HEK293 (cell line): ENCODE measurements at regions not wholly inside any gene's neighbourhood (a gene's known extent, or its start where the extent isn't known, plus 50 kb on each side); places are given as distances from the start of the nearest gene placed in this dataset.

Source experiments
- CTCF ChIA-PET: fragments of 350-600 bp; formaldehyde crosslinking; extraction: SDS; loops from one replicate; lab custom pipeline; 2021; ENCODE audit warnings: antibody characterized with exemption; lab: Yijun Ruan, JAX
- POLR2A ChIA-PET: fragments of 300-600 bp; formaldehyde crosslinking; extraction: SDS; loops from one replicate; lab custom pipeline; 2020; ENCODE audit warnings: antibody characterized with exemption, inconsistent platforms; lab: Yijun Ruan, JAX
- H3K27ac ChIP-seq: fragments of 200-500 bp; sonication (Bioruptor generic); 2 replicates; pipeline ENCODE4 v1.5.1; 2014; ENCODE audit warnings: low read depth, low read length, control low read depth, inconsistent platforms; ENCODE audit errors: extremely low read depth
- H3K36me3 ChIP-seq, 2 experiments: fragments of 200-500 bp in 1 of 2; sonication (Bioruptor generic) in 1 of 2; 1 replicate in 1 of 2; 2 replicates in 1 of 2; pipeline ENCODE4 v1.5.1; 2014 to 2017; ENCODE audit warnings: inconsistent platforms in 2 of 2, low read length in 2 of 2; ENCODE audit not compliant: control insufficient read depth in 2 of 2, insufficient read depth in 1 of 2
- H3K4me1 ChIP-seq: fragments of 200-500 bp; sonication (Bioruptor generic); 2 replicates; pipeline ENCODE4 v1.5.1; 2014; ENCODE audit warnings: mild to moderate bottlenecking, low read length, inconsistent platforms; ENCODE audit not compliant: control insufficient read depth, insufficient read depth
- H3K4me3 ChIP-seq: 2 replicates; pipeline ENCODE4 v1.5.1; 2011; ENCODE audit warnings: low read depth, mild to moderate bottlenecking, control low read depth, low read length, moderate library complexity
- H3K9me3 ChIP-seq: fragments of 200-500 bp; sonication (Bioruptor generic); 2 replicates; pipeline ENCODE4 v1.5.1; 2014; ENCODE audit warnings: low read depth, low read length, inconsistent platforms; ENCODE audit not compliant: control insufficient read depth, insufficient read depth
- CTCF ChIP-seq: fragments of 450-650 bp; formaldehyde crosslinking; IDR thresholded peaks from 2 replicates; pipeline ENCODE4 v1.5.1; 2016; ENCODE audit warnings: missing biosample characterization, missing genetic modification characterization
- GLI2 ChIP-seq: fragments of 450-650 bp; formaldehyde crosslinking; IDR thresholded peaks from 2 replicates; pipeline ENCODE4; 2017; ENCODE audit warnings: missing biosample characterization, missing genetic modification characterization, low read depth, borderline replicate concordance
- GLIS1 ChIP-seq: fragments of 450-650 bp; formaldehyde crosslinking; IDR thresholded peaks from 2 replicates; pipeline ENCODE4 v1.5.1; 2016; ENCODE audit warnings: missing biosample characterization, missing genetic modification characterization
- HIC1 ChIP-seq: fragments of 450-650 bp; formaldehyde crosslinking; IDR thresholded peaks from 2 replicates; pipeline ENCODE4 v1.5.1; 2016; ENCODE audit warnings: missing biosample characterization, missing genetic modification characterization
- HOXC10 ChIP-seq: sonication (generic); formaldehyde crosslinking; IDR thresholded peaks from 2 replicates; pipeline ENCODE4 v1.8.1; 2023; ENCODE audit warnings: mild to moderate bottlenecking, missing genetic modification reagents
- OSR2 ChIP-seq: fragments of 450-650 bp; formaldehyde crosslinking; IDR thresholded peaks from 2 replicates; pipeline ENCODE4 v1.5.1; 2016; ENCODE audit warnings: missing biosample characterization, missing genetic modification characterization
- OVOL3 ChIP-seq: fragments of 450-650 bp; formaldehyde crosslinking; IDR thresholded peaks from 2 replicates; pipeline ENCODE4 v1.5.1; 2016; ENCODE audit warnings: missing biosample characterization, missing genetic modification characterization
- PATZ1 ChIP-seq: fragments of 450-650 bp; formaldehyde crosslinking; IDR thresholded peaks from 2 replicates; pipeline ENCODE4 v1.5.1; 2016; ENCODE audit warnings: missing biosample characterization, missing genetic modification characterization
- RBAK ChIP-seq: fragments of 450-650 bp; formaldehyde crosslinking; IDR thresholded peaks from 2 replicates; pipeline ENCODE4 v1.5.1; 2016; ENCODE audit warnings: missing biosample characterization, missing genetic modification characterization
- YY1 ChIP-seq: fragments of 450-650 bp; formaldehyde crosslinking; IDR thresholded peaks from 2 replicates; pipeline ENCODE4 v1.5.1; 2018; ENCODE audit warnings: missing biosample characterization, missing genetic modification characterization
- ZBTB17 ChIP-seq: fragments of 450-650 bp; formaldehyde crosslinking; IDR thresholded peaks from 2 replicates; pipeline ENCODE4 v1.5.1; 2016; ENCODE audit warnings: missing biosample characterization, missing genetic modification characterization
- ZNF138 ChIP-seq: fragments of 450-650 bp; formaldehyde crosslinking; IDR thresholded peaks from 2 replicates; pipeline ENCODE4 v1.5.1; 2016; ENCODE audit warnings: missing biosample characterization, missing genetic modification characterization, borderline replicate concordance
- ZNF202 ChIP-seq: fragments of 450-650 bp; formaldehyde crosslinking; IDR thresholded peaks from 2 replicates; pipeline ENCODE4 v1.5.1; 2016; ENCODE audit warnings: missing biosample characterization, missing genetic modification characterization, borderline replicate concordance
- ZNF398 ChIP-seq: fragments of 450-650 bp; formaldehyde crosslinking; IDR thresholded peaks from 2 replicates; pipeline ENCODE4 v1.5.1; 2017; ENCODE audit warnings: missing biosample characterization, missing genetic modification characterization
- ZNF48 ChIP-seq: fragments of 450-650 bp; formaldehyde crosslinking; IDR thresholded peaks from 2 replicates; pipeline ENCODE4 v1.5.1; 2016; ENCODE audit warnings: missing biosample characterization, missing genetic modification characterization
- ZNF510 ChIP-seq: fragments of 450-650 bp; formaldehyde crosslinking; IDR thresholded peaks from 2 replicates; pipeline ENCODE4 v1.5.1; 2018; ENCODE audit warnings: mild to moderate bottlenecking, missing genetic modification characterization, missing biosample characterization; ENCODE audit not compliant: insufficient replicate concordance
- ZNF544 ChIP-seq: fragments of 450-650 bp; formaldehyde crosslinking; IDR thresholded peaks from 2 replicates; pipeline ENCODE4 v1.5.0; 2017; ENCODE audit warnings: missing biosample characterization, missing genetic modification characterization
- ZNF600 ChIP-seq: fragments of 450-650 bp; formaldehyde crosslinking; IDR thresholded peaks from 2 replicates; pipeline ENCODE4 v1.5.1; 2016; ENCODE audit warnings: missing biosample characterization, missing genetic modification characterization
- ZNF654 ChIP-seq: fragments of 450-650 bp; formaldehyde crosslinking; IDR thresholded peaks from 2 replicates; pipeline ENCODE4 v1.5.1; 2016; ENCODE audit warnings: low read depth, missing biosample characterization, missing genetic modification characterization
- ZNF658 ChIP-seq: fragments of 450-650 bp; formaldehyde crosslinking; IDR thresholded peaks from 2 replicates; pipeline ENCODE4; 2016; ENCODE audit warnings: missing biosample characterization, missing genetic modification characterization
- ZNF707 ChIP-seq: fragments of 450-650 bp; formaldehyde crosslinking; IDR thresholded peaks from 2 replicates; pipeline ENCODE4 v1.5.1; 2016; ENCODE audit warnings: missing biosample characterization, missing genetic modification characterization
- ZNF768 ChIP-seq: fragments of 450-650 bp; formaldehyde crosslinking; IDR thresholded peaks from 2 replicates; pipeline ENCODE4 v1.5.1; 2018; ENCODE audit warnings: missing biosample characterization, mild to moderate bottlenecking, missing genetic modification characterization
- ZSCAN30 ChIP-seq: fragments of 450-650 bp; IDR thresholded peaks from 2 replicates; pipeline ENCODE4 v1.5.1; 2018; ENCODE audit warnings: missing biosample characterization, mild to moderate bottlenecking, missing genetic modification characterization, moderate library complexity

- TF ChIP-seq ZNF398 (tag by site-specific recombination) (0 out of 2 replicates have a peak, but pooled peaks have one; percentile 12), ZNF600 (tag by site-specific recombination) (peak; percentile 45; the same call in 1 of the 2 replicates), ZNF654 (tag by site-specific recombination) (no peak), PATZ1 (tag by site-specific recombination) (peak; percentile 46; the same call in 1 of the 2 replicates), ZSCAN30 (tag by site-specific recombination) (peak; percentile 41; the same call in 1 of the 2 replicates), ZNF202 (no peak), ZBTB17 (tag by site-specific recombination) (no peak), CTCF (tag by site-specific recombination) (peak; percentile 34; the same call in 1 of the 2 replicates)
- TF ChIP-seq, all 188 proteins: peak for 22
These were observed 222.6 kb downstream of the MEF2C start (continued) for GRCh38 chr5:88660264-88660946.

GRCh38 chr5:88659529-88660263, 223.3 kb downstream of the MEF2C start:
- H3K27ac ChIP-seq: no peak overlapping the region
- ChIA-PET POLR2A (interaction anchor here (0.7 to 1.7 kb wide), 5 partner anchors 12 to 143 kb away, joined by 3 to 30 read pairs (median 4); no protein-coding TSS in a partner anchor), CTCF (interaction anchor here (0.5 to 1.4 kb wide), 3 partner anchors 31 to 394 kb away, joined by 3 to 4 read pairs (median 3); no protein-coding TSS in a partner anchor)
- no peaks in the 10 kb centered on the region for H3K36me3 ChIP-seq
- no peaks in the 10 kb centered on the region for H3K9me3 ChIP-seq
- H3K4me3 ChIP-seq: no peak overlapping the region
- no peak for TF ChIP-seq ZNF48 (tag by site-specific recombination)
- peaks cover 22% of the 10 kb centered on the region for H3K4me1 ChIP-seq

GRCh38 chr5:88658886-88659285, 224.1 kb downstream of the MEF2C start:
- Histone ChIP-seq H3K4me1 (peaks cover 13% of the 10 kb centered on the region), H3K9me3 (no peaks in the 10 kb centered on the region), H3K36me3 (no peaks in the 10 kb centered on the region)
- ChIA-PET POLR2A (no interaction called here), CTCF (interaction anchor here (1.1 kb wide), 1 partner anchor 21 kb away, joined by 5 read pairs; no protein-coding TSS in a partner anchor)
- TF ChIP-seq OSR2 (tag by site-specific recombination) (no peak), ZNF768 (tag by site-specific recombination) (no peak), YY1 (tag by site-specific recombination) (no peak), HIC1 (tag by site-specific recombination) (no peak), ZNF544 (tag by site-specific recombination) (no peak), GLIS1 (tag by site-specific recombination) (no peak), RBAK (tag by site-specific recombination) (no peak), ZNF510 (no peak), ZNF658 (tag by site-specific recombination) (no peak), ZNF707 (tag by site-specific recombination) (no peak), HOXC10 (no peak), ZNF138 (no peak), GLI2 (no peak), OVOL3 (tag by site-specific recombination) (no peak)
- TF ChIP-seq, all 188 proteins: peak for 0
- Histone ChIP-seq H3K4me3 (no peak overlapping the region), H3K27ac (no peak overlapping the region)
